Forelimb muscle (tissue), 1 donor: ENCODE measurements at regions not wholly inside any gene's neighbourhood (a gene's known extent, or its start where the extent isn't known, plus 50 kb on each side); places are given as distances from the start of the nearest gene placed in this dataset.

Source experiments
- DNase-seq: peaks from one replicate; pipeline ENCODE4 v3.0.0-alpha.2; 2013; ENCODE audit warnings: low read depth

- no peak for DNase-seq
Observed at GRCh38 chr5:161960314-161960713, 107.3 kb upstream of the GABRG2 start.

GRCh38 chr5:161966564-161966963, 101.0 kb upstream of the GABRG2 start:
- DNase-seq, result peak; percentile 35

DNA sequence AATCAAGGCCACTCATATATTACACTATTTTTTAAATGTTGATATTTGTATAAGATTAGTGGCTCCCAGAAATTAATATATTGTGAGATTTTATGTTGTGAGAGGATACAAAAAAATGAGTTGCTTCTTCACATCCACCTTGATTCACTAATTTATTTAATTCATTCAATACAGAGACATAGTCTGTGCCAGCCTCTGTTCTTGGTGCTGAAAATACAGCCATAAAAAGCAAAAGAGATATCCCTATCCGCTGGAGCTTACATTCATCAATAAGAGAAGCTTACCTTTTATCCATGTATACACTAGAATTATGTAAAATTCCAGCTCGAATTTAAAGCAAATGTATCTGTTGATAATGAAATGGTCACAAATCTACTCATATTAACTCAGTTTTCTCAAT, 92.2 kb upstream of the GABRG2 start:
- no peak for DNase-seq

DNA sequence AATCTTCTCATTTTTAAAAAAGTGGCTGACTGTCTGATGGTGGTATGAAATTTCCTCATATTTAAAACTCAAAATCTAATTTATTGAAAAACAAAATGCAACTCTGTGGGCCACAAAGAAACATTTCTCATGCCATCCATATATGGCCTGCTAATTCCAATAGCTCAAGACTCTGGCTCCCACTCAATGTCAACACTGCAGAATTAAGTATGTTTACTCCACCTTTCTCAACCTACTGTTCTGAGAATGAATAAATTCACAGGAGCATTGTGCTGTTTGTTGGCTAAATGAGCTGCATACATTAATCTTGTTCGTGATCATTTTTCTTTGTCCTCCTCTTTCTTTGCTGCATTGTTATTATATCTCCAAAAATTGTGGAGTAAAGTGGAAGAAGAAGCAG, 79.5 kb upstream of the GABRG2 start:
- no peak for DNase-seq
